Endothelial cell of hepatic sinusoid (primary cell): ENCODE measurements at regions not wholly inside any gene's neighbourhood (a gene's known extent, or its start where the extent isn't known, plus 50 kb on each side); places are given as distances from the start of the nearest gene placed in this dataset.

Experiments used
- in situ Hi-C: cut with HindIII; loops from 2 replicates; pipeline ENCODE4 v1.10.0; 2017; ENCODE audit warnings: low sequenced_read_pairs

- in situ Hi-C loops = no loop called here
Measured at GRCh38 chr6:134744301-134744700, 205.6 kb downstream of the ALDH8A1 start.

GRCh38 chr6:134741200-134741536, 208.7 kb downstream of the ALDH8A1 start:
- in situ Hi-C loops = no loop called here

- in situ Hi-C loops = no loop called here
Measured at GRCh38 chr6:134740473-134741199, 209.3 kb downstream of the ALDH8A1 start.

- in situ Hi-C loops = no loop called here
Measured at GRCh38 chr6:134740027-134740373, 209.9 kb downstream of the ALDH8A1 start.

GRCh38 chr6:134739299-134740026, 210.4 kb downstream of the ALDH8A1 start:
- in situ Hi-C loops = no loop called here

GRCh38 chr6:134738211-134738885, 211.6 kb downstream of the ALDH8A1 start:
- in situ Hi-C loops = no loop called here

- in situ Hi-C loops = no loop called here
Measured at GRCh38 chr6:134735461-134735860, 214.4 kb downstream of the ALDH8A1 start.

GRCh38 chr6:134734312-134734869, 215.5 kb downstream of the ALDH8A1 start:
- in situ Hi-C loops = no loop called here

GRCh38 chr6:134733801-134734200, 216.1 kb downstream of the ALDH8A1 start:
- in situ Hi-C loops = no loop called here

GRCh38 chr6:134732763-134733162, 217.1 kb downstream of the ALDH8A1 start:
- in situ Hi-C loops = no loop called here

GRCh38 chr6:134731615-134732014, 218.3 kb downstream of the ALDH8A1 start:
- in situ Hi-C loops = no loop called here

- in situ Hi-C loops = no loop called here
Measured at GRCh38 chr6:134730013-134730412, 219.9 kb downstream of the ALDH8A1 start.

GRCh38 chr6:134729561-134729960, 220.3 kb downstream of the ALDH8A1 start:
- in situ Hi-C loops = loop anchor here (5.0 kb wide), 1 partner anchor 33 kb away; no protein-coding TSS in a partner anchor

- in situ Hi-C loops = loop anchor here (5.0 kb wide), 1 partner anchor 35 kb away; no protein-coding TSS in a partner anchor
Measured at GRCh38 chr6:134727081-134727480, 222.8 kb downstream of the ALDH8A1 start.

- in situ Hi-C loops = loop anchor here (5.0 kb wide), 1 partner anchor 37 kb away; no protein-coding TSS in a partner anchor
Measured at GRCh38 chr6:134725590-134725989, 224.3 kb downstream of the ALDH8A1 start.

GRCh38 chr6:134724771-134725340, 225.0 kb downstream of the ALDH8A1 start:
- in situ Hi-C loops = loop anchor here (5.0 kb wide), 1 partner anchor 37 kb away; no protein-coding TSS in a partner anchor

GRCh38 chr6:134723081-134723871, 226.6 kb downstream of the ALDH8A1 start:
- in situ Hi-C loops = no loop called here

- in situ Hi-C loops = no loop called here
Measured at GRCh38 chr6:134722200-134722870, 227.6 kb downstream of the ALDH8A1 start.

GRCh38 chr6:134721060-134721405, 228.9 kb downstream of the ALDH8A1 start:
- in situ Hi-C loops = no loop called here
